Panc1 (cell line): ENCODE measurements at regions not wholly inside any gene's neighbourhood (a gene's known extent, or its start where the extent isn't known, plus 50 kb on each side); places are given as distances from the start of the nearest gene placed in this dataset.

Experiments
- ATAC-seq: fragments of 200-7000 bp; cut with Tn5 transposase; 2 replicates; pipeline ENCODE4 v1.9.1; 2020; ENCODE audit warnings: mild to moderate bottlenecking, moderate library complexity
- BruUV-seq: library from RNA; stranded (reverse); fragments of 400-500 nt; replicated peaks from 2 replicates; lab custom pipeline; 2021; lab: Mats Ljungman, UMichigan
- CTCF ChIA-PET: fragments of 300-600 bp; sonication (Branson Sonifier 250); formaldehyde crosslinking; loops from one replicate; lab custom pipeline; 2022; ENCODE audit warnings: antibody characterized with exemption; lab: Charles Lee
- POLR2A ChIA-PET: fragments of 300-600 bp; sonication (Branson Sonifier 250); formaldehyde crosslinking; loops from one replicate; lab custom pipeline; 2022; ENCODE audit warnings: antibody characterized with exemption; lab: Charles Lee
- DNase-seq: peaks from one replicate; pipeline ENCODE4 v3.0.0-alpha.2; 2010; ENCODE audit warnings: low read depth, low spot score
- H3K27ac ChIP-seq: 2 replicates; pipeline ENCODE4 v1.5.1; 2011; ENCODE audit warnings: mild to moderate bottlenecking, low read length, inconsistent platforms
- H3K27me3 ChIP-seq: fragments of 200-500 bp; sonication (Bioruptor generic); 2 replicates; pipeline ENCODE4 v1.6.0; 2014; ENCODE audit warnings: low read length, inconsistent platforms; ENCODE audit not compliant: control insufficient read depth, insufficient read depth
- H3K36me3 ChIP-seq: fragments of 200-500 bp; sonication (Bioruptor generic); 2 replicates; pipeline ENCODE4 v1.5.1; 2014; ENCODE audit warnings: inconsistent platforms, mild to moderate bottlenecking, low read length, moderate library complexity; ENCODE audit not compliant: control insufficient read depth, insufficient read depth
- H3K4me1 ChIP-seq: 2 replicates; pipeline ENCODE4 v1.5.1; 2011; ENCODE audit warnings: inconsistent platforms, mild to moderate bottlenecking, low read length, moderate library complexity; ENCODE audit not compliant: control insufficient read depth, insufficient read depth
- H3K4me3 ChIP-seq, 2 experiments: 2 replicates each; pipeline ENCODE4 v1.5.1; 2011 to 2012; ENCODE audit warnings: low read depth in 2 of 2, low read length in 2 of 2, mild to moderate bottlenecking in 2 of 2, inconsistent platforms in 1 of 2, moderate library complexity in 1 of 2
- H3K9me3 ChIP-seq: fragments of 200-500 bp; sonication (Bioruptor generic); 2 replicates; pipeline ENCODE4 v1.5.1; 2014; ENCODE audit warnings: low read depth, mild to moderate bottlenecking, inconsistent platforms, low read length, moderate library complexity; ENCODE audit not compliant: control insufficient read depth, insufficient read depth
- POLR2AphosphoS5 ChIP-seq: IDR thresholded peaks from 2 replicates; pipeline ENCODE4 v1.6.1; 2012; ENCODE audit warnings: mild to moderate bottlenecking, low read depth, low read length, moderate library complexity
- SIN3A ChIP-seq: IDR thresholded peaks from 2 replicates; pipeline ENCODE4 v1.6.1; 2012; ENCODE audit warnings: low read depth, mild to moderate bottlenecking, low read length, moderate library complexity, borderline replicate concordance; ENCODE audit not compliant: insufficient read depth
- TCF7L2 ChIP-seq: IDR thresholded peaks from 2 replicates; pipeline ENCODE4 v1.6.1; 2011; ENCODE audit warnings: mild to moderate bottlenecking, low read depth, low read length, inconsistent platforms
- in situ Hi-C: cut with HindIII; loops from 2 replicates; pipeline ENCODE4 v1.10.0; 2016; ENCODE audit warnings: low sequenced_read_pairs, low pct_unique_long_range_greater_than_20kb
- intact Hi-C: fragments of 100-400 bp; cut with micrococcal nuclease; formaldehyde crosslinking; loops from one replicate; pipeline ENCODE4 v1.10.0; 2022; ENCODE audit not compliant: unreplicated experiment
- TF ChIP-seq, protein P1 (sequence below): fragments of 450-650 bp; IDR thresholded peaks from 2 replicates; pipeline ENCODE4 v1.5.1; 2017; ENCODE audit warnings: mild to moderate bottlenecking
- TF ChIP-seq, protein P2 (sequence below), 2 experiments: IDR thresholded peaks; 2 replicates each; pipeline ENCODE4 v1.6.1; 2011 to 2012; ENCODE audit warnings: low read depth in 2 of 2, control low read depth in 1 of 2, low read length in 1 of 2, mild to moderate bottlenecking in 1 of 2, moderate library complexity in 1 of 2; ENCODE audit not compliant: insufficient read depth in 1 of 2

DNA sequence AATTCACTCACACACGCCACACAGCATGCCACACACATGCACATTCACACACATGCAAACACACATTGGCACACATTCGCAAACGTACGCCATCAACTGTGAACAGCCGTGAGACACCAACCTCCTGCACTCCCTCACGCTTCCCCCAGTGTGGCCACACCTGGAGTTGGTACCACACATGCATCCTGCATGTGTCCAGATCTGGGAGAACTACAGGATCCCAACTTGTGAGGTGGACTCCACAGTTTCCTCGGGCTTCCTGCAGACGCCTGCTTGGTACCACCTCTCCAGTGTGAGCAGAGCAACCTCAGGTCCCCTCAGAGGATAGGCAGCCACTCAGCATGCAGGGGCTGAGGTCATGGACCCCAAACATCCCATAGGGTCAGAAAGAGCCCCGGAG is 239.0 kb downstream of the EIPR1 start:
- TF ChIP-seq, protein P1, sequence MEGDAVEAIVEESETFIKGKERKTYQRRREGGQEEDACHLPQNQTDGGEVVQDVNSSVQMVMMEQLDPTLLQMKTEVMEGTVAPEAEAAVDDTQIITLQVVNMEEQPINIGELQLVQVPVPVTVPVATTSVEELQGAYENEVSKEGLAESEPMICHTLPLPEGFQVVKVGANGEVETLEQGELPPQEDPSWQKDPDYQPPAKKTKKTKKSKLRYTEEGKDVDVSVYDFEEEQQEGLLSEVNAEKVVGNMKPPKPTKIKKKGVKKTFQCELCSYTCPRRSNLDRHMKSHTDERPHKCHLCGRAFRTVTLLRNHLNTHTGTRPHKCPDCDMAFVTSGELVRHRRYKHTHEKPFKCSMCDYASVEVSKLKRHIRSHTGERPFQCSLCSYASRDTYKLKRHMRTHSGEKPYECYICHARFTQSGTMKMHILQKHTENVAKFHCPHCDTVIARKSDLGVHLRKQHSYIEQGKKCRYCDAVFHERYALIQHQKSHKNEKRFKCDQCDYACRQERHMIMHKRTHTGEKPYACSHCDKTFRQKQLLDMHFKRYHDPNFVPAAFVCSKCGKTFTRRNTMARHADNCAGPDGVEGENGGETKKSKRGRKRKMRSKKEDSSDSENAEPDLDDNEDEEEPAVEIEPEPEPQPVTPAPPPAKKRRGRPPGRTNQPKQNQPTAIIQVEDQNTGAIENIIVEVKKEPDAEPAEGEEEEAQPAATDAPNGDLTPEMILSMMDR, result no peak
- TF ChIP-seq TCF7L2 (no peak), SIN3A (no peak), POLR2AphosphoS5 (no peak)
- TF ChIP-seq, protein P2, sequence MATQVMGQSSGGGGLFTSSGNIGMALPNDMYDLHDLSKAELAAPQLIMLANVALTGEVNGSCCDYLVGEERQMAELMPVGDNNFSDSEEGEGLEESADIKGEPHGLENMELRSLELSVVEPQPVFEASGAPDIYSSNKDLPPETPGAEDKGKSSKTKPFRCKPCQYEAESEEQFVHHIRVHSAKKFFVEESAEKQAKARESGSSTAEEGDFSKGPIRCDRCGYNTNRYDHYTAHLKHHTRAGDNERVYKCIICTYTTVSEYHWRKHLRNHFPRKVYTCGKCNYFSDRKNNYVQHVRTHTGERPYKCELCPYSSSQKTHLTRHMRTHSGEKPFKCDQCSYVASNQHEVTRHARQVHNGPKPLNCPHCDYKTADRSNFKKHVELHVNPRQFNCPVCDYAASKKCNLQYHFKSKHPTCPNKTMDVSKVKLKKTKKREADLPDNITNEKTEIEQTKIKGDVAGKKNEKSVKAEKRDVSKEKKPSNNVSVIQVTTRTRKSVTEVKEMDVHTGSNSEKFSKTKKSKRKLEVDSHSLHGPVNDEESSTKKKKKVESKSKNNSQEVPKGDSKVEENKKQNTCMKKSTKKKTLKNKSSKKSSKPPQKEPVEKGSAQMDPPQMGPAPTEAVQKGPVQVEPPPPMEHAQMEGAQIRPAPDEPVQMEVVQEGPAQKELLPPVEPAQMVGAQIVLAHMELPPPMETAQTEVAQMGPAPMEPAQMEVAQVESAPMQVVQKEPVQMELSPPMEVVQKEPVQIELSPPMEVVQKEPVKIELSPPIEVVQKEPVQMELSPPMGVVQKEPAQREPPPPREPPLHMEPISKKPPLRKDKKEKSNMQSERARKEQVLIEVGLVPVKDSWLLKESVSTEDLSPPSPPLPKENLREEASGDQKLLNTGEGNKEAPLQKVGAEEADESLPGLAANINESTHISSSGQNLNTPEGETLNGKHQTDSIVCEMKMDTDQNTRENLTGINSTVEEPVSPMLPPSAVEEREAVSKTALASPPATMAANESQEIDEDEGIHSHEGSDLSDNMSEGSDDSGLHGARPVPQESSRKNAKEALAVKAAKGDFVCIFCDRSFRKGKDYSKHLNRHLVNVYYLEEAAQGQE (IDR thresholded peaks at IDR 0.05; ENCODE audit: insufficient read depth in 1 of 2, low read depth in 2 of 2, low read length in 1 of 2), result no peak
- ChIA-PET CTCF (no interaction called here), POLR2A (no interaction called here)
- BruUV-seq, result no TSS peak
- Histone ChIP-seq H3K27me3 (no peaks in the 10 kb centered on the region), H3K27ac (no peak overlapping the region), H3K4me3 (no peak overlapping the region), H3K9me3 (no peaks in the 10 kb centered on the region), H3K36me3 (no peaks in the 10 kb centered on the region), H3K4me1 (no peaks in the 10 kb centered on the region)
- intact Hi-C loops (no loop called here), in situ Hi-C loops (no loop called here)
- no peak for DNase-seq
- ATAC-seq, result no peak

DNA sequence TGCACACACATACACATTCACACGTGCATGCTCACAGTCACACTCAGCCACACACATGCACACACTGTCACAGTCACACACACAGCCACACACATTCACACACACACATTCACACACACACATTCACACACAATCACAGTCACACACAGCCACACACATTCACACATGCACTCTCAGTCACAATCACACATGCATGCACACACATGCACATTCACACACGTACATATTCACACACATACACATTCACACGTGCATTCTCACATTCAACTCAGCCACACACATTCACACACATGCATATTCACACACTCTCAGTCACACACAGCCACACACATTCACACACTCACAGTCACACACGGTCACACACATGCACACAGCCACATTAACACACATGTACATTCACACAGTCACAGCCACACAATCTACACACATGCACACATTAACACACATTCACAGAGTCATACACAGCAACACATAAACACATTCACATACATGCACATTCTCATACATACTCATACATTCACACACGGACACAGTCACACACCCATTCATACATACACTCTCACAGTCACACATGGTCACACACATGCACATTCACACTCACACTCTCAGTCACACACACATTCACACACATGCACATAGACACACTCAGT is 239.8 kb downstream of the EIPR1 start:
- ChIA-PET CTCF (no interaction called here), POLR2A (no interaction called here)
- Histone ChIP-seq H3K9me3 (no peaks in the 10 kb centered on the region), H3K4me3 (no peak overlapping the region), H3K27ac (no peak overlapping the region), H3K36me3 (no peaks in the 10 kb centered on the region), H3K4me1 (no peaks in the 10 kb centered on the region), H3K27me3 (no peaks in the 10 kb centered on the region)
- TF ChIP-seq, protein P2 (IDR thresholded peaks at IDR 0.05; ENCODE audit: insufficient read depth in 1 of 2, low read depth in 2 of 2, low read length in 1 of 2), result no peak
- TF ChIP-seq POLR2AphosphoS5, result no peak
- no peak for TF ChIP-seq SIN3A
- no peak for TF ChIP-seq TCF7L2
- TF ChIP-seq, protein P1, result no peak
- no TSS peak for BruUV-seq
- DNase-seq (no peak), ATAC-seq (no peak)
- in situ Hi-C loops, result no loop called here
- intact Hi-C loops, result no loop called here
